Amygdala (tissue), 56 donors: ENCODE measurements at regions not wholly inside any gene's neighbourhood (a gene's known extent, or its start where the extent isn't known, plus 50 kb on each side); places are given as distances from the start of the nearest gene placed in this dataset.
A peak's percentile ranks its signal among the peaks of the same experiment; 100 is the strongest.
"Not testable (repeated sequence)": the region's sequence is repeated elsewhere in the genome, so short reads cannot be mapped to it uniquely, and the experiment has no call there.

ENCODE experiments used
- DNase-seq, 56 donors: peaks; one replicate each; lab custom pipeline; 2025; lab: John Stamatoyannopoulos, UW

DNA sequence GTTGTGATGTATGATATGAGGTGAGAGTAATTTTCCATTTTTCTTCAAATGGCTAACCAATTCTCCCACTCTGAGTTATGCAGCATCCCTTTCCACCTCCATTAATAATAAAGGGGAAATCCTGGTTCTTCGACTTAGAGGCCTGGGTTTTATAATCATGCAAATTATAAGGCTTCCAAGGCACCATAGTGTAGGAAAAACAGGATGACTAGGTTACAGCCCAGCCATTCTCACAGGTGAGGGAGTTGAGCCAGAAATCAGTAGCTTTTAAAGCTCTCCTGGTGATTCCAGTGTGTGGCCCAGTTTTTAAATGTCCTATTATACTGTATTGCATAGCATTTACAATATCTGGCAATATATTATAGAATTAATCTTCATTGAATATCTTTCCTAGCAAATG, 203.1 kb downstream of the ARHGEF9 start:
- DNase-seq: no peak

DNA sequence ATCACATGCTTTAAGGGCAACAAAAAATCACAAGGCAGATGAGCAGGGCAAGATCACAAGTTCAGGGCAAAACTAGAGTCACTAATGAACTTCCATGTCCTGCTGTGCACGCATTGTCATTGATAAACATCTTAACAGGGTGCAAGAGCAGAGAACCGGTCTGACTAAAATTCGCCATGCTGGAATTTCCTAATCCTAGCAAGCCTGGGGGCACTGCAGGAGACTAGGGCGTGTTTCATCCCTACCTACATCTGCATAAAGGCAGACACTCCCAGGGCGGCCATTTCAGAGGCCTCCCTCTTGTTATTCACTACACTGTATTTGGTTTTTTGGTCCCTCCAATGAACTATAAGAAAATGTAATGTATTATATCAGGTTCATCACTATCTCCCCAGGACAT, 203.6 kb downstream of the ARHGEF9 start:
- no peak for DNase-seq

DNA sequence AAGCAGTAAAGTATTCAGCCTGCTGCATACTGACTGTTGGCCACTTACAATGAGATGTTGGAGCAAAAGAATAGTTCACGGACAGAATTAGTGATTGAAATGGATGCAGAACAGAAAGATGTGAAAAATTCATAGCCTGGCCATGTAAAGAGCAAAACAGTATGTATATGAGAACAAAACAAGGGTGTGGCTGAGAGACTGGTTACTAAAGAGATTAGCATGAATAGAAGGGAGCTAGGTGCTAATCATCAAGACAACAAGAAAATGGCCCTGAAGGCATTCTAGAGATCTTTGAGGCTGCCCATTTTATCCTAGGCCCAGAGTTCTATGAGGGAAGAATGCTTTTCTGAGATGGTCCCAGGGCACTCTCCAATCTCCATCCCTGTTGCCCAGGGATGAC, 208.5 kb downstream of the ARHGEF9 start:
- DNase-seq: no peak

DNA sequence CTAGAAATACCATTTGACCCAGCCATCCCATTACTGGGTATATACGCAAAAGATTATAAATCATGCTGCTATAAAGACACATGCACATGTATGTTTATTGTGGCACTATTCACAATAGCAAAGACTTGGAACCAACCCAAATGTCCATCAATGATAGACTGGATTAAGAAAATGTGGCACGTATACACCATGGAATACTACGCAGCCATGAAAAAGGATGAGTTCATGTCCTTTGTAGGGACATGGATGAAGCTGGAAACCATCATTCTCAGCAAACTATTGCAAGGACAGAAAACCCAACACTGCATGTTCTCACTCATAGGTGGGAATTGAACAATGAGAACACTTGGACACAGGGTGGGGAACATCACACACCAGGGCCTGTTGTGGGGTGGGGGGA, 209.3 kb downstream of the ARHGEF9 start:
- not testable (repeated sequence) for DNase-seq

- no peak for DNase-seq
Measured at GRCh38 chrX:63566856-63567255, 215.7 kb upstream of the SPIN4 start.

GRCh38 chrX:63561425-63561824, 210.3 kb upstream of the SPIN4 start:
- no peak for DNase-seq

- DNase-seq: peak; percentile 1 to 70 (median 27)
Measured at GRCh38 chrX:63560601-63561218, 209.6 kb upstream of the SPIN4 start.

DNA sequence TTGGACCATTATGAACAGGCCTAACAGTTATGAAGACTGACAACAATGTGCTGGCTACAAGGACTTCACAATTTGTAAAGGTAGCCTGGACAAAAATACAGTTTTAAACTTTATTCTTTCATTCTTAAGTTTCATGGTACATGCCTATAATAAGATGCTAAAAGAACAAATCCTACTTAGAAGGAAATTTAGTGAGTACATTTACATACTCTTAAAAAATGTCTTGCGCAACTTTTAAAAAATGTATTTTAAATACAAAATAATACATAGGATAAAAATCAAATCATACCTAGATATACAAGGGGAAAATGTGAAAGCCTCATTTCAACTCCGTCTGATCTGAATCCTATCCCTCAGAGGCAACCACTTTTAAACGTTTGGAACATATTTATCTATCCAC, 200.7 kb upstream of the SPIN4 start:
- DNase-seq: no peak

- DNase-seq: no peak
Measured at GRCh38 chrX:63530654-63531053, 179.5 kb upstream of the SPIN4 start.

DNA sequence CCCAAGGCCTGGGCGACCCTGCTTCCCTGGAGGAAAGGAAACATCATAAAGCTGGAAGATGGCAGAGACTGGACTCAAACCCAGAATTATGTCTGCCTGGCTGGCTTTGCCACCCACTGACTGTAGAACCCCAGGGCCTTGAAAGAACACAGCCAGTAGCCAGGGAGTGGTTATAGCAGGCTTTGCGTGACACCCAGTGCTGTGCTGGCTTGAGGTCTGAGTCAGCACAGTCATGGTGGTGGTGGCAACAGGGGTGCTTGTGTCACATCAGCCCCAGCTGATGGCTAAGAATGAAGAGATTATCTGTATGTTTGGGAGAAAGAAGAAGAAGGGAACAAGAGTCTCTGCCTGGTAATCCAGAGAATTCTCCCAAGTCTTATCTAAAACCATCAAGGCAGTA, 178.8 kb upstream of the SPIN4 start:
- DNase-seq: no peak

- DNase-seq: no peak
Measured at GRCh38 chrX:63526863-63527262, 175.7 kb upstream of the SPIN4 start.

DNA sequence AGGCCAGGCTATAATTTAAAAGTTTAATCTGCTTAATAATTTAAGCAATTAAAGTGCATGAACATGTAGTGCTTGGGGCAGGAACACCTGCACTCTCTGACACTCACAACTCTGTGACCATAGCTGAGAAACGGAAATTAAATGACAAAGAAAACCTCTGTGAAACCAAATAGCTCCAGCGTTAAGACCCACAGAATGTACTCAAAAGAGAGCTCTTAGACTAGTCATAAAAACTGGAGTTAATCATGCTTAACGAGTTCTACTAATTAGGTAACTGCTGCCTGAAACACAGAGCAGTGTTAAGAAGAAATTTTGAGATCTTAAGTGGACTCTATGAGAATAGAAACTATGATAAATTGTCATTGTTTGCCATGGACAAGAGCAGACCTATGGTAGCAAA, 174.4 kb upstream of the SPIN4 start:
- no peak for DNase-seq

- not testable (repeated sequence) for DNase-seq
Measured at GRCh38 chrX:63519368-63519767, 168.2 kb upstream of the SPIN4 start.

GRCh38 chrX:63514569-63515080, 163.5 kb upstream of the SPIN4 start:
- DNase-seq: no peak

GRCh38 chrX:63513825-63514568, 162.9 kb upstream of the SPIN4 start:
- DNase-seq: no peak

- DNase-seq: no peak
Measured at GRCh38 chrX:63511361-63511760, 160.2 kb upstream of the SPIN4 start.

- no peak for DNase-seq
Measured at GRCh38 chrX:63508668-63509067, 157.5 kb upstream of the SPIN4 start.

- peak in 1 of 56 donors; percentile 3 for DNase-seq
Measured at GRCh38 chrX:63506320-63506719, 155.2 kb upstream of the SPIN4 start.

DNA sequence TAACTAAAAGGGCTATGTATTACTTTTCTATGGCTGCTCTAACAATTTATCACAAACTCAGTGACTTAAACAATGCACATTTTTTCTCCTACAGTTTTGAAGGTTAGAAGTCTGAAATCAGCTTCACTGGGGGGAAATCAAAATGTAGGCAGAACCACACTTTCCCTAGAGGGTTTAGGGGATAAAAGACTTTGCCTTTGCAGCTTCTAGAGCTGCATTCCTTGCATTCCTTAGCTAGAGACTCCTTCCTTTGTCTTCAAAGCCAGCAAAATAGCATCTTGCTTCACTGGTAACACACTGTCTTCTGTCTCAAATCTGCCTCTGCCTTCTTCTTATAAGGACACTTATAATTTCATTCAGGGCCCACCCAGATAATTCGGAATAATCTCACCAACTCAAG, 152.4 kb upstream of the SPIN4 start:
- DNase-seq: no peak

DNA sequence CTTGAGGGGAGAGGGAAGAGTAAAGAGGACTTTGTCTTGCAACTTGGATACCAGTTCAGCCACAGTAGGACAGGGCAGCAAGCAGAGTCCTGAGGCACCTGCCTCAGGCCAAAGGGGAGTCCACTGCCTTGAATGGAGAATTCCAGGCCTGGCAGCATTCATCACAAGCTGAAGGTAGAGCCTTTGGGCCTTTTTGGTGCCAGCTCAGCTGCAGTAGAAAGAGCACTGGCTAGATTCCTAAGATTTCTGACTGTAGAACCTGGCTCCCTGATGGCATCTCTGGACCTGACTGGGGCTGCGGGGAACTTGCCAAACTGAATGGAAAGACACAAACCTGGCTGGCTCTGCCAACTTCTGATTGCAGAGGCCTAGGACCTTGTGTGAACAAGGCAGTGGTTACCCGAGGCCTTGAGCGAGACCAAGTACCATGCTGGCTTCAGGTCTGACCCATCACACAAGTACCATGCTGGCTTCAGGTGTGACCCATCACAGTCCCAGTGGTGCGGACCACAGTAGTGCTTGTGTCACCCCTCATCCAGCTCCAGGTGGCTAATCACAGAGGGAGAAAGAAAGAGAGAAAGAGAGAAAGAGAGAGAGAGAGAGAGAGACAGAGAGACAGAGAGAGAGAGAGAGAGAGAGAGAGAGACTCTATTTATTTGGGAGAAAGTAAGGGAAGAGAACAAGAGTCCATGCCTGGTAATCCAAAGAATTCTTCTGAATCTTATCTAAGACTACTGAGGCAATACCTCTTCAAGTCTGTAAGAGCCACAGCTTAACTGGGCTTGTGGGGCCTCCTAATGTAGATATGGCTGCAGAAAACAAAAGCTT, 137.6 kb upstream of the SPIN4 start:
- peak in 1 of 56 donors; percentile 0 for DNase-seq

DNA sequence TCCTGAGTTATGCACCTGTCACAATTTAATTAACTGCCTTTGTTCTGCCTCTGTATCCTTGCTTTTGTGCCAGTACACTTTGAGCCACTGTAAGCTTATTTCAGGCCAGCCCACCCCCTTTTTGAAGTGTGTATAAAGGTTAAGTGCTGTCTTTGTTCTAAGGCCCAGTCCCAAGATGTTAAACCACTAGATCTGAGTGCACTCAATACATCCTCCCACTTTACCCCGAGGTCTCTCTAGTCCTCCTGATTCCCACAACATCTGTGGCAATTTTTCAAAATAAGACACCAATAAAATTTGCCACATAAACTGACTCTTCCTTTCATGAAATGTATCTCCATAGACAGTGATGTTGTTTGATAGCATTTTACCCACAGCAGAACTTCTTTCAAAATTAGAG, 124.1 kb upstream of the SPIN4 start:
- no peak for DNase-seq
